HG02884 (cell line): ENCODE measurements at regions not wholly inside any gene's neighbourhood (a gene's known extent, or its start where the extent isn't known, plus 50 kb on each side); places are given as distances from the start of the nearest gene placed in this dataset.

Experiments
- ATAC-seq: cut with Tn5 transposase; IDR thresholded peaks from one replicate; pipeline ENCODE4 v1.9.1; 2021; ENCODE audit warnings: mild to moderate bottlenecking, moderate library complexity; ENCODE audit not compliant: unreplicated experiment

GRCh38 chr4:14496408-14496807, 505.9 kb upstream of the CPEB2 start:
- ATAC-seq: no peak

DNA sequence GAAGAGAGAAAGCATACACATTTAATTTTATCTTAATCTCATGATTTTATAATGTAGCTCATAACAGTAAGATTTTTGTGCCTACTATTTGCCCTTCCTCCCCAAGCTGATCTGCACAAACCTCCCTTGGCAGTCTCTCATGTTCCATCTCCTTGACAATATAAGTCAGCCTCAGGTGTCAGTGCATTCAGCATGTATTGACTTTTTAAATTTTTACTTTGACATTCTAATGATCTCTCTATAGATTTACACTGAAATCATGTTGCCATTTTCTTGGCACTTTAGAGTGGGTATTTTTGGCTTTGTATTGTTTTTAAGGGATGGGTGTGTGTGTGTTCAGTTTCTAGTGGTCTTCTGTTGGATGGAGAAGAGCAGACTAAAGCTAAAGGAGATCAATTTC, 505.3 kb upstream of the CPEB2 start:
- no peak for ATAC-seq

- ATAC-seq: no peak
Observed at GRCh38 chr4:14504162-14504561, 498.1 kb upstream of the CPEB2 start.

DNA sequence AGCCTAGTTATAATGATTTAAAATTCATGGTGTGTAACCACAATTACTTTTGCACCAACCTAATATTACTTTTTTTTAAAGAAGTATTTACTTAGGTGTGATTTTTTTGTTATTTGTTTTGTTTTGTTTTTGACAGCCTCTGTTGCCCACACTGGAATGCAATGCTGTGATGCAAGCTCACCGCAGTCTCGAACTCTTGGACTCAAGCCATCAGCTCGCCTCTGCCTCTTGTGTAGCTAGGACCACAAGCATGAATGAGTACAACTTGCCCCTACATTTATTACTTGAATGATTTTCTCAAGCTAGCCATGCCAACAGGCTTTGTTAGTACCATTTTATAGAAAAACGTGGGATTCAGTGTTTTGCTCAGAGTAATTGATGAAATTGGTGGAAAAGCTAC, 488.8 kb upstream of the CPEB2 start:
- ATAC-seq: no peak

DNA sequence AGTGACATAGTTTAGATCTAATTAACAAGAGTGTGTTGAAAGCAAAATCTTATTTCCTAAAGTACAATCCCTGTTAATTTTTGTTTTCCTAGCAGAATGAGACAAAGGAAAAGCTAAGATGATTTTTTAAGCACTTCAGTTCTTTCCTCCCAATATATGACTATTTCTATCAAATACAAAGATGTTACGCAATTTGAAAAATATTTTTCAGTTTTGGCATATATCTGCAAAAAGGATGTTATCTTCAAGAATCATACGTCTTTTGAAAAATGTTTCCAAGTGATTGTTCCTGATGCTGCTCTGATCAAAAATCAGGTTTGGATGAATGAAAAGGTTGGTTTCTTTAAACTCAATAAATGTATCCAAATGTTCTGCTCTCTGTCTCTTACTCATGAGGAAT, 486.7 kb upstream of the CPEB2 start:
- no peak for ATAC-seq

DNA sequence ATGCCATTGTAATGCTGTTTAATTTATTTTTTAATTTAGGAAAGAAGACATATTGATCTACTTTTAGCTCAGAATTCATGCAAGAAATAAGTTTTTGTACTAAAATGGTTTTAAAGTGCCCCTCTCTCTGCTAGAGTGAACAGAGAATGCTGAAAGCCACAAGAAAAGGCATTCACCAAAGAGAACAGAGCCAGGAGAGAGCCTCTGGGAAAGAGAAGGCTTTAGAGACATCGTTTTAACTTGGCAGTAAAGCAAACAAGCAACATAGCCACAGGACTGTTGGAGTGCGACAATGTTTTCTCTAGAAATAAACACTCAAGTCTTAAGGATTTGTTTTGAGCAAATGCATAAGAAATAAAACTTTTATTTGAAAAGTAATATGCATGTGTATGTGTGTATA, 484.1 kb upstream of the CPEB2 start:
- ATAC-seq: no peak

- ATAC-seq: no peak
Observed at GRCh38 chr4:14520171-14520570, 482.1 kb upstream of the CPEB2 start.

- no peak for ATAC-seq
Observed at GRCh38 chr4:14524276-14524675, 478.0 kb upstream of the CPEB2 start.

GRCh38 chr4:14528918-14529317, 473.4 kb upstream of the CPEB2 start:
- no peak for ATAC-seq

GRCh38 chr4:14529653-14530052, 472.6 kb upstream of the CPEB2 start:
- ATAC-seq: no peak

GRCh38 chr4:14532436-14532835, 469.8 kb upstream of the CPEB2 start:
- no peak for ATAC-seq

GRCh38 chr4:14539246-14539645, 463.0 kb upstream of the CPEB2 start:
- no peak for ATAC-seq

DNA sequence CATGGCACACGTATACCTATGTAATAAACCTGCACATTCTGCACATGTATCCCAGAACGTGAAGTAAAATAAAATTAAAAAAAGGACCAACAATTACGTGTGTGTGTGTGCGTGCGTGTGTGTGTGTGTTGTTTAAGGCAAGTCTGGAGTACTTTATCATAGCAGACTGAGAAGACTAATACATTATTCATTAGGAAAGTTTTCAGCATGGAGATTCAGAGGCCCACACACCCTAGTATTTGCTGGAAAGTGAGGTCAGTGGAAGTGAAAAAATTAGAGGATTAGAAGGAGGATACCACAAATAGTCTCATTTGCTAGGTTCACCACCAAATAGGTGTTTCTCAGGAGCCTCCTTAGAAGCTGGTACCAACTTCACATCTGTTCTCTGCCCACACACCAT, 457.1 kb upstream of the CPEB2 start:
- ATAC-seq: no peak

DNA sequence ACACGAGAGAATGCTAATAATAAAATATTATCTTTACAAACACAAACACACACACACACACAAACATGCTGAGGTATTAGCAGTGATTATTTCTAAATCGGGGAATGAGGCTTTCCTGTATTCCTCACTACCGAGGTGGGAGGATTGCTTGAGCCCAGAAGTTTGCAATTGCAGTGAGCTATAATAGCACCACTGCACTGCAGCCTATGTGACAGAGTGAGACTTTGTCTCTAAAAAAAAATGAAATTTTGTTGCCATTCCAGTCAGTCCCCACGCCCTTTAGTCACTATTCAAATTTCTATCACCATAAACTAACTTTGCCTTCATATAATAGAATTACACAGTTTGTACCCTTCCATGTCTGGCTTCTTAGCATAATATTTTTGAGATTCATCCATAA, 456.5 kb upstream of the CPEB2 start:
- no peak for ATAC-seq

- ATAC-seq: no peak
Observed at GRCh38 chr4:14552119-14552518, 450.2 kb upstream of the CPEB2 start.

GRCh38 chr4:14559646-14560045, 442.6 kb upstream of the CPEB2 start:
- no peak for ATAC-seq

DNA sequence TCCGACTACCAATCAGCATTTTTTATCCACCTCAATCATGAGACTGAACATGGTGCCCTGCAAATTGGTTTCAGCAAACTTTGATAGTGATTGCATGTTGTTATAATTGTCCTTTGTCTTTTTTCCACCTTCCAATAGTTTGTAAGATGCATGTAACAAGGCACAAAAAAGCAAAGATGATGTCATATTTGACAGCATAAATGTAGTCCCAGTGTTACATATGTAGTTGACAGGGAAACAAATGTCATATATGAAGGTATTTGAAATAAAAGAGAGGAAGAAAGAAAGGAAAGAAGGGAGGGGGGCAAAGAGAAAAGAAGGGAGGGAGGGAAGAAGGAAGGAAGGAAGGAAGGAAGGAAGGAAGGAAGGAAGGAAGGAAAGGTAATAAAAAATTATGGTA, 441.7 kb upstream of the CPEB2 start:
- ATAC-seq: no peak

DNA sequence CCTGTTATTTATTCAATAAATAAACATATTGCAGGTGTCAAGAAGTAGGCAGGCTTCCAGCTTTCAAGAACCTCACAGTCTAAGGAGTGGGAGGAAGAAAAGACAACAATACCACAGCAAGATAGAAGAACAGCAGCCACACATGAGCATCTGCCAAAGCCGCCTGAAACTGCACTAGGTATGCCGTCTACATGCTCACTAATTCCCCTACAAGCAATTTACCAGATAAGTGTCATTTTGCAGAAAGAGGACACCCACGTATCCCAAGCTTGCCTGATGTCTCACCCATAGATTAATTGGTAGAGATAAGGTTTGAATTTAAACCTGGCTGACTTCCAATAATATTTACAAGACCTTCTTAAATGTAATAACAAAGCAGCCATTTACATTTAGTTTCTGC, 439.4 kb upstream of the CPEB2 start:
- no peak for ATAC-seq

DNA sequence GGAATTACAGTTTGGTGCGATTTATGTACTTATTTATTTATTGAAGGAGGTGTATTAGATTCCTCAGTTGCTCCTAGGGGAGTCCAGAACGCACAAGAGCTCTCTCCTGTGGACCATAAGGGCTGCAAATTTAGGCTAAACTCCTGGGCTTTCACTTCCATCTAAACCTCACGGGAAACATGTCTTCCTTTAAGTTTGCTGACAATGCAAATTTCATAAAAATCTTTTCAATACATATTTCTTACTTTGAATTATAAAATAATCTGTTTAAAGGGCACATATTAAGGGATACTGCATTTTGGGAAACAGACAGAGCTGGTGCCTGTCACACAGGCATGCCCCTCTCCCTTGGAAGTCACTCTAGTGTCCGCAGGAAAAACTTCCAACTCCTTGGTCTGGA, 438.0 kb upstream of the CPEB2 start:
- no peak for ATAC-seq

DNA sequence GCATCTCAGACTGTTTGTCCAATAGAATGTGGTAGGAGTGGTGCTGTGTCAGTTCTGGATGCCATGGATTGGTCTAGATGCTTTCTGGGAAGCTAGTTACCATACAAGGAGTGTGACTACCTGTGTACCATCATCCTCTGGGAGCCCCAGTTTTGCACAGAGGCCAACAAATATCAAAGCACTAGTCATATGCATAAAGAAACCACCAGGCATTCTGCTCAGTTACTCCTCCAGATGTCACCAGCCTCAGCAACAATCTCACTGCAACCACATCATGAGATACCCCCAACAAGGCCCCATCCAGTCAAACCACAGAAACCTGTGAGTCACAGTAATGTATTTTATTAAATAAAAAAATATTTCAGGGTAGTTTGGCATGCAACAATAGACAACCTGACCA, 435.8 kb upstream of the CPEB2 start:
- ATAC-seq: no peak

GRCh38 chr4:14568351-14568750, 433.9 kb upstream of the CPEB2 start:
- no peak for ATAC-seq

DNA sequence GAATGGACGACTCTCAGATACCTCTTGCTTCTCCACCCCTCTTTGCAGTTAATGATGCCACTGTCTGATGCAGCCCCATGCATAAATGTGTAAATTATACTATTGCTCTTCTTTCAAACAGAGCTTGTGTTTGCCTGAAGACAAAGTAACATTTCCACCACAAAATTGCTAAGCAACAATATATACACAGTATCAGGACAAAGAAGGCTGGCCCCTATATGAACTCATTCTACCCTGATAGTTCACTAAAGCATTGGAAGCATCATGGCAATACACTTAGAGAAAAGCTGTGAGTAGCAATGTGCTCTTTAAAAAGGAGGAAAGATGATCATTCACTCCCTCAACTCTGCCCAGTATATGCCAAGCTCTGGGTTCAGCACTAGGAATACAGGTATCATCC, 427.0 kb upstream of the CPEB2 start:
- no peak for ATAC-seq

DNA sequence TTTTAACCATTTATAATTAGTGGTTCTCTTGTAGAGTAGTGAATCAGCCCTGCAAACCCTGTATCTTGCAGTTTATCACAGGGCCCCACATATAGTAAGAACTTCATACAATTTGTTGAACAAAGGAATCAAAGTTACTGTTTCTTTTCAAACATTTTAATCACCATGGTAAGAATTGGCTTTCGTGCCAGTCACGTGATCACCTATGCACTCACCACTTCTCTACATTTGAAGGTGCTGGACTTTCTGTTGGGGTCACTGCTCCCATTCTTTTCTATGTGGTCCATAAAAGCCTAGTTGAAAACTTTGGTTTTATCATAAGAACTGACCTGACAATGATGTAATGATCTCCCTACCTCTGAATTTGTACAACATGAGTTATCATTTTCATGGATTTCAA, 426.4 kb upstream of the CPEB2 start:
- ATAC-seq: no peak

DNA sequence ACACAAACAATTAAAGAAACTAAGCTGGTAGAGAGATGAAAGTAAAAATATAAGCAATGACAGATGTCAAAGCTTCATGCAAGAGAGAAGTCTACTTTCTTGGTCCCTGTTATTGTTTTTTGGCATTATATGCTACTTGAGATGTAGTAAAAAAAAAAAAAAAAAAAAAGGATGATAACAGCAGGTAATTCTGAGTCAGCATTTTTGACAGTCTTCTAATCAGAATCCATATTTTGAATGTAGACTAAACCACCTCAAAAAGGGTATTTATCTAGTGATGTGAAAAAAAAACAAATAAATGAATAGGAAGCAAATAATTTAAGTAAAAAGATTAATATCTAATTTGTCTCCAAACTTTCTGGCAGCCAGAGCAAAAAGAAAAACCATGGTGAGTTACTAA, 422.2 kb upstream of the CPEB2 start:
- no peak for ATAC-seq
